Lower lobe of right lung (tissue), 2 donors: ENCODE measurements at regions not wholly inside any gene's neighbourhood (a gene's known extent, or its start where the extent isn't known, plus 50 kb on each side); places are given as distances from the start of the nearest gene placed in this dataset.

Source experiments
- ATAC-seq, 2 donors: fragments of 200-7000 bp; cut with Tn5 transposase; one replicate each; pipeline ENCODE4 v1.9.1; 2020 to 2022; ENCODE audit warnings: mild to moderate bottlenecking in 2 of 2, moderate library complexity in 2 of 2
- DNase-seq: peaks from one replicate; pipeline ENCODE4 v3.0.0-alpha.2; 2020
- H3K27ac ChIP-seq: fragments of 200-600 bp; one replicate; pipeline ENCODE4 v1.8.0; 2022
- H3K27me3 ChIP-seq: fragments of 200-600 bp; one replicate; pipeline ENCODE4 v1.8.0; 2022; ENCODE audit warnings: low read depth
- H3K36me3 ChIP-seq: fragments of 200-600 bp; one replicate; pipeline ENCODE4 v1.8.0; 2022; ENCODE audit warnings: mild to moderate bottlenecking
- H3K4me1 ChIP-seq: fragments of 200-600 bp; one replicate; pipeline ENCODE4 v1.8.0; 2022
- H3K4me3 ChIP-seq: fragments of 200-600 bp; one replicate; pipeline ENCODE4 v1.8.0; 2022; ENCODE audit warnings: mild to moderate bottlenecking
- H3K9me3 ChIP-seq: fragments of 200-600 bp; one replicate; pipeline ENCODE4 v1.8.0; 2022
- CTCF ChIP-seq: fragments of 200-600 bp; IDR thresholded peaks from one replicate; pipeline ENCODE4 v1.8.0; 2022; ENCODE audit warnings: antibody characterized with exemption, mild to moderate bottlenecking
- intact Hi-C: fragments of 100-400 bp; cut with DNase I; formaldehyde crosslinking; loops from one replicate; pipeline ENCODE4 v1.11.0; 2022
- donor health status: DM: no; HTN: yes; CAD: no; lungs with severe emphysema.

- no peaks in the 10 kb centered on the region for H3K9me3 ChIP-seq
- no peak overlapping the region for H3K4me3 ChIP-seq
- H3K36me3 ChIP-seq = no peaks in the 10 kb centered on the region
- H3K4me1 ChIP-seq = no peaks in the 10 kb centered on the region
- ATAC-seq (no peak), DNase-seq (no peak)
- no peak overlapping the region for H3K27ac ChIP-seq
- intact Hi-C loops = no loop called here
- no peaks in the 10 kb centered on the region for H3K27me3 ChIP-seq
- TF ChIP-seq CTCF = no peak
Observed at GRCh38 chr5:144779368-144779767, 608.7 kb downstream of the KCTD16 start.

- ATAC-seq = no peak
- Histone ChIP-seq H3K27ac (no peak overlapping the region), H3K4me1 (no peaks in the 10 kb centered on the region), H3K36me3 (no peaks in the 10 kb centered on the region), H3K4me3 (no peak overlapping the region), H3K27me3 (no peaks in the 10 kb centered on the region), H3K9me3 (no peaks in the 10 kb centered on the region)
- intact Hi-C loops = no loop called here
- no peak for TF ChIP-seq CTCF
- DNase-seq = no peak
Observed at GRCh38 chr5:144778561-144778960, 607.9 kb downstream of the KCTD16 start.

GRCh38 chr5:144774197-144774596, 603.5 kb downstream of the KCTD16 start:
- Histone ChIP-seq H3K9me3 (no peaks in the 10 kb centered on the region), H3K36me3 (no peaks in the 10 kb centered on the region), H3K27ac (no peak overlapping the region), H3K4me3 (no peak overlapping the region), H3K4me1 (no peaks in the 10 kb centered on the region), H3K27me3 (no peaks in the 10 kb centered on the region)
- ATAC-seq (no peak), DNase-seq (no peak)
- intact Hi-C loops = no loop called here
- no peak for TF ChIP-seq CTCF

- TF ChIP-seq CTCF = no peak
- intact Hi-C loops = no loop called here
- Histone ChIP-seq H3K27me3 (no peaks in the 10 kb centered on the region), H3K27ac (no peak overlapping the region), H3K4me1 (no peaks in the 10 kb centered on the region), H3K4me3 (no peak overlapping the region), H3K36me3 (no peaks in the 10 kb centered on the region), H3K9me3 (no peaks in the 10 kb centered on the region)
- DNase-seq (no peak), ATAC-seq (no peak)
Observed at GRCh38 chr5:144773628-144774027, 603.0 kb downstream of the KCTD16 start.

- Histone ChIP-seq H3K27me3 (no peaks in the 10 kb centered on the region), H3K4me3 (no peak overlapping the region), H3K9me3 (no peaks in the 10 kb centered on the region), H3K27ac (no peak overlapping the region), H3K4me1 (no peaks in the 10 kb centered on the region), H3K36me3 (no peaks in the 10 kb centered on the region)
- ATAC-seq (no peak), DNase-seq (no peak)
- intact Hi-C loops = no loop called here
- no peak for TF ChIP-seq CTCF
Observed at GRCh38 chr5:144771802-144772201, 601.1 kb downstream of the KCTD16 start.

GRCh38 chr5:144742361-144742760, 571.7 kb downstream of the KCTD16 start:
- DNase-seq = no peak
- intact Hi-C loops = no loop called here
- H3K27me3 ChIP-seq = no peaks in the 10 kb centered on the region
- no peak for ATAC-seq
- no peak for TF ChIP-seq CTCF
- no peaks in the 10 kb centered on the region for H3K36me3 ChIP-seq
- H3K9me3 ChIP-seq = no peaks in the 10 kb centered on the region
- no peak overlapping the region for H3K27ac ChIP-seq
- H3K4me3 ChIP-seq = no peak overlapping the region
- H3K4me1 ChIP-seq = no peaks in the 10 kb centered on the region
